ENCODE measurements at regions not wholly inside any gene's neighbourhood (a gene's known extent, or its start where the extent isn't known, plus 50 kb on each side); places are given as distances from the start of the nearest gene placed in this dataset.

- Histone ChIP-seq H3K9ac (ENCODE audit: low read depth, low read length) (no peak overlapping the region), H2AK5ac (ENCODE audit: low read depth, low read length) (no peak overlapping the region), H3K27me3 (ENCODE audit: control insufficient read depth, insufficient read depth, low read length) (no peaks in the 10 kb centered on the region), H2BK120ac (ENCODE audit: low read depth, low read length) (no peak overlapping the region), H3K4ac (ENCODE audit: low read depth, low read length) (no peak overlapping the region), H2AFZ (replicated peaks; ENCODE audit: low read length, poor library complexity) (no peak overlapping the region), H3K27ac (ENCODE audit: insufficient read depth, low read length) (no peak overlapping the region), H3K4me3 (ENCODE audit: insufficient read depth, low read depth, low read length) (no peak overlapping the region), H3K9me1 (ENCODE audit: insufficient read depth, low read length) (no peaks in the 10 kb centered on the region), H3K36me3 (ENCODE audit: control insufficient read depth, insufficient read depth, low read length) (no peaks in the 10 kb centered on the region), H3K4me2 (ENCODE audit: low read depth, low read length) (no peak overlapping the region), H4K8ac (ENCODE audit: low read depth in 2 of 2, low read length in 2 of 2) (no peak overlapping the region), H3K14ac (replicated peaks; ENCODE audit: low read depth, low read length) (no peak overlapping the region), H4K20me1 (ENCODE audit: insufficient read depth, low read length) (no peaks in the 10 kb centered on the region), H2BK20ac (ENCODE audit: low read depth, low read length) (no peak overlapping the region), H3K56ac (ENCODE audit: extremely low read depth, insufficient read depth, low read length) (no peak overlapping the region), H4K91ac (ENCODE audit: insufficient read depth, low read depth, low read length) (no peak overlapping the region), H2BK5ac (ENCODE audit: low read depth, low read length, poor library complexity, severe bottlenecking) (no peak overlapping the region), H3K79me1 (ENCODE audit: low read depth in 1 of 2, low read length in 2 of 2) (no peaks in the 10 kb centered on the region), H4K5ac (ENCODE audit: low read depth, low read length) (no peak overlapping the region), H3K23ac (ENCODE audit: low read depth, low read length) (no peak overlapping the region), H3K18ac (ENCODE audit: low read depth, low read length) (no peak overlapping the region), H2BK15ac (ENCODE audit: low read depth, low read length) (no peak overlapping the region), H2AK9ac (replicated peaks; ENCODE audit: low read depth, low read length, poor library complexity) (no peak overlapping the region), H3K9me3 (ENCODE audit: control insufficient read depth, insufficient read depth, low read length) (no peaks in the 10 kb centered on the region), H3K4me1 (ENCODE audit: control insufficient read depth, insufficient read depth, low read length) (no peaks in the 10 kb centered on the region)
- dilution Hi-C loops (cut with HindIII; ENCODE audit: low sequenced_read_pairs, unreplicated experiment) = no loop called here
- TF ChIP-seq ELK1 (IDR thresholded peaks at IDR 0.05; ENCODE audit: borderline replicate concordance, low read depth, low read length) (no peak), NFE2L2 (IDR thresholded peaks at IDR 0.05; ENCODE audit: low read depth, low read length) (no peak), MAZ (IDR thresholded peaks at IDR 0.05; ENCODE audit: borderline replicate concordance, low read depth, low read length) (no peak), USF2 (IDR thresholded peaks at IDR 0.05; ENCODE audit: low read depth, low read length) (no peak), BHLHE40 (IDR thresholded peaks at IDR 0.05; ENCODE audit: low read depth, low read length) (no peak)
- DNase-seq = no peak
- no TSS peak for BruUV-seq (replicated peaks)
- CTCF ChIA-PET = interaction anchor here (0.7 to 1.3 kb wide), 2 partner anchors 168 to 196 kb away, joined by 3 read pairs; no protein-coding TSS in a partner anchor
- POLR2A ChIA-PET (ENCODE audit: unreplicated experiment) = no interaction called here
- in situ Hi-C loops (cut with MboI; ENCODE audit: low sequenced_read_pairs) = no loop called here
- 63% methylated on average over 1 of the region's 2 CpGs; no CpG with 5 or more reads in 1 of the 2 experiments for WGBS, 2 experiments (ENCODE audit: extremely low coverage in 2 of 2, insufficient read length in 1 of 2)
- ATAC-seq (ENCODE audit: low read depth) = no peak
- intact Hi-C loops (cut with micrococcal nuclease) = no loop called here
Measured at GRCh38 chr4:136881666-136882065, 650.6 kb downstream of the PCDH18 start.

Data from IMR-90 (cell line).